VCaP (cell line): ENCODE measurements at regions not wholly inside any gene's neighbourhood (a gene's known extent, or its start where the extent isn't known, plus 50 kb on each side); places are given as distances from the start of the nearest gene placed in this dataset.

Experiments used
- H3K27ac ChIP-seq: fragments of 450-650 bp; 2 replicates; pipeline ENCODE4 v1.5.1; 2017
- TF ChIP-seq, protein P1 (sequence below): fragments of 450-650 bp; conservative IDR thresholded peaks from 2 replicates; pipeline ENCODE4 v1.5.1; 2017; ENCODE audit warnings: mild to moderate bottlenecking, moderate library complexity

GRCh38 chr13:48603375-48603774 is 50.4 kb upstream of the CYSLTR2 start:
- no peak overlapping the region for H3K27ac ChIP-seq
- TF ChIP-seq, protein P1, sequence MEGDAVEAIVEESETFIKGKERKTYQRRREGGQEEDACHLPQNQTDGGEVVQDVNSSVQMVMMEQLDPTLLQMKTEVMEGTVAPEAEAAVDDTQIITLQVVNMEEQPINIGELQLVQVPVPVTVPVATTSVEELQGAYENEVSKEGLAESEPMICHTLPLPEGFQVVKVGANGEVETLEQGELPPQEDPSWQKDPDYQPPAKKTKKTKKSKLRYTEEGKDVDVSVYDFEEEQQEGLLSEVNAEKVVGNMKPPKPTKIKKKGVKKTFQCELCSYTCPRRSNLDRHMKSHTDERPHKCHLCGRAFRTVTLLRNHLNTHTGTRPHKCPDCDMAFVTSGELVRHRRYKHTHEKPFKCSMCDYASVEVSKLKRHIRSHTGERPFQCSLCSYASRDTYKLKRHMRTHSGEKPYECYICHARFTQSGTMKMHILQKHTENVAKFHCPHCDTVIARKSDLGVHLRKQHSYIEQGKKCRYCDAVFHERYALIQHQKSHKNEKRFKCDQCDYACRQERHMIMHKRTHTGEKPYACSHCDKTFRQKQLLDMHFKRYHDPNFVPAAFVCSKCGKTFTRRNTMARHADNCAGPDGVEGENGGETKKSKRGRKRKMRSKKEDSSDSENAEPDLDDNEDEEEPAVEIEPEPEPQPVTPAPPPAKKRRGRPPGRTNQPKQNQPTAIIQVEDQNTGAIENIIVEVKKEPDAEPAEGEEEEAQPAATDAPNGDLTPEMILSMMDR = no peak
